HPDE6-E6E7 (cell line): ENCODE measurements at regions not wholly inside any gene's neighbourhood (a gene's known extent, or its start where the extent isn't known, plus 50 kb on each side); places are given as distances from the start of the nearest gene placed in this dataset.
"Not testable (repeated sequence)": the region's sequence is repeated elsewhere in the genome, so short reads cannot be mapped to it uniquely, and the experiment has no call there.

Experiments
- DNase-seq: peaks from one replicate; pipeline ENCODE4 v3.0.0; 2011; ENCODE audit warnings: missing footprints; ENCODE audit errors: extremely low spot score

GRCh38 chr13:46466074-46466473 lies 79.0 kb upstream of the RUBCNL start:
- not testable (repeated sequence) for DNase-seq

GRCh38 chr13:46463719-46464118 lies 76.7 kb upstream of the RUBCNL start:
- no peak for DNase-seq

- not testable (repeated sequence) for DNase-seq
These were observed 73.2 kb upstream of the RUBCNL start for GRCh38 chr13:46460223-46460622.

- not testable (repeated sequence) for DNase-seq
These were observed 70.2 kb upstream of the RUBCNL start for GRCh38 chr13:46457255-46457654.

GRCh38 chr13:46455924-46456323 lies 68.9 kb upstream of the RUBCNL start:
- DNase-seq = not testable (repeated sequence)

GRCh38 chr13:46451145-46451544 lies 64.1 kb upstream of the RUBCNL start:
- DNase-seq = not testable (repeated sequence)

- not testable (repeated sequence) for DNase-seq
These were observed 62.9 kb upstream of the RUBCNL start for GRCh38 chr13:46449949-46450348.

- DNase-seq = not testable (repeated sequence)
These were observed 61.1 kb upstream of the RUBCNL start for GRCh38 chr13:46448148-46448547.

GRCh38 chr13:46437808-46438404 lies 50.9 kb upstream of the RUBCNL start:
- DNase-seq = not testable (repeated sequence)
